ENCODE measurements at regions not wholly inside any gene's neighbourhood (a gene's known extent, or its start where the extent isn't known, plus 50 kb on each side); places are given as distances from the start of the nearest gene placed in this dataset.

GRCh38 chr6:122059918-122060317 lies 339.5 kb upstream of the HSF2 start:
- Histone ChIP-seq H3K27me3 (ENCODE audit: control insufficient read depth, insufficient read depth, low read length) (peaks cover 3% of the 10 kb centered on the region; the same call in 1 of the 2 replicates), H3K27ac (ENCODE audit: low read length) (no peak overlapping the region), H3K36me3 (ENCODE audit: control insufficient read depth, insufficient read depth, low read length) (no peaks in the 10 kb centered on the region), H3K4me1 (ENCODE audit: control insufficient read depth, insufficient read depth, low read length) (no peaks in the 10 kb centered on the region), H3K9me3 (ENCODE audit: control insufficient read depth, insufficient read depth, low read depth, low read length) (no peaks in the 10 kb centered on the region), H3K4me3 (ENCODE audit: low read depth in 2 of 2, low read length in 2 of 2) (no peak overlapping the region)
- in situ Hi-C loops (cut with HindIII; ENCODE audit: low pct_unique_long_range_greater_than_20kb, low sequenced_read_pairs) (no loop called here), intact Hi-C loops (cut with micrococcal nuclease; ENCODE audit: unreplicated experiment) (loop anchor here (10.0 kb wide), 1 partner anchor 315 kb away; no protein-coding TSS in a partner anchor)
- ATAC-seq (no peak), DNase-seq (ENCODE audit: low read depth, low spot score) (no peak)
- TF ChIP-seq CTCF (IDR thresholded peaks at IDR 0.05) (no peak), SIN3A (IDR thresholded peaks at IDR 0.05; ENCODE audit: borderline replicate concordance, insufficient read depth, low read depth, low read length) (no peak), POLR2AphosphoS5 (IDR thresholded peaks at IDR 0.05; ENCODE audit: low read depth, low read length) (no peak), REST (IDR thresholded peaks at IDR 0.05; ENCODE audit: insufficient read depth in 1 of 2, low read depth in 2 of 2, low read length in 1 of 2) (no peak), TCF7L2 (IDR thresholded peaks at IDR 0.05; ENCODE audit: low read depth, low read length) (no peak)
- no TSS peak for BruUV-seq (replicated peaks)
- ChIA-PET POLR2A (no interaction called here), CTCF (no interaction called here)

DNA sequence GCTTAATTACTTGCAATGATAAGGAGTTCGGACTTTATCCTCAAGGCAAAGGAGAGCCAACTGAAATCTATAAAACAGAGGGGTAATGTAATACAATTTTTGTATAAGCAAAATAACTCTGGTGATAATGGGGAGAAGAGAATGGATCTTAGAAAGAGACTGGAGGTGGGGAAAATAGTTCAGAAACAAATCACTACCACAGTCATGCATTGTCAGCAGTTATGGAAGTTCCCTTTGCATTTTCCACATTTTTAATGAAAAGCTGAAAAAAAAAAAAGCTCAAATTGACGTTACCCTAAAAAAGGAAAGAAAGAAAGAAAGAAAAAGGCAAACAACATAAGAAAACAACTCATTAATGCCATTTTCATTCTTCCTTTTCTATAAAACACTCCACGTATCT lies 337.6 kb upstream of the HSF2 start:
- ATAC-seq (no peak), DNase-seq (ENCODE audit: low read depth, low spot score) (no peak)
- CTCF ChIA-PET: no interaction called here
- POLR2A ChIA-PET: no interaction called here
- no peaks in the 10 kb centered on the region for H3K4me1 ChIP-seq (ENCODE audit: control insufficient read depth, insufficient read depth, low read length)
- H3K4me3 ChIP-seq (ENCODE audit: low read depth in 2 of 2, low read length in 2 of 2): no peak overlapping the region
- peaks cover 3% of the 10 kb centered on the region; the same call in 1 of the 2 replicates for H3K27me3 ChIP-seq (ENCODE audit: control insufficient read depth, insufficient read depth, low read length)
- in situ Hi-C loops (cut with HindIII; ENCODE audit: low pct_unique_long_range_greater_than_20kb, low sequenced_read_pairs) (no loop called here), intact Hi-C loops (cut with micrococcal nuclease; ENCODE audit: unreplicated experiment) (loop anchor here (10.0 kb wide), 1 partner anchor 313 kb away; no protein-coding TSS in a partner anchor)
- TF ChIP-seq POLR2AphosphoS5 (IDR thresholded peaks at IDR 0.05; ENCODE audit: low read depth, low read length) (no peak), CTCF (IDR thresholded peaks at IDR 0.05) (no peak), TCF7L2 (IDR thresholded peaks at IDR 0.05; ENCODE audit: low read depth, low read length) (no peak), SIN3A (IDR thresholded peaks at IDR 0.05; ENCODE audit: borderline replicate concordance, insufficient read depth, low read depth, low read length) (no peak), REST (IDR thresholded peaks at IDR 0.05; ENCODE audit: insufficient read depth in 1 of 2, low read depth in 2 of 2, low read length in 1 of 2) (no peak)
- BruUV-seq (replicated peaks): no TSS peak
- H3K27ac ChIP-seq (ENCODE audit: low read length): no peak overlapping the region
- H3K9me3 ChIP-seq (ENCODE audit: control insufficient read depth, insufficient read depth, low read depth, low read length): no peaks in the 10 kb centered on the region
- no peaks in the 10 kb centered on the region for H3K36me3 ChIP-seq (ENCODE audit: control insufficient read depth, insufficient read depth, low read length)

Data from Panc1 (cell line).